SW480 (cell line): ENCODE measurements at regions not wholly inside any gene's neighbourhood (a gene's known extent, or its start where the extent isn't known, plus 50 kb on each side); places are given as distances from the start of the nearest gene placed in this dataset.
"Not testable (repeated sequence)": the region's sequence is repeated elsewhere in the genome, so short reads cannot be mapped to it uniquely, and the experiment has no call there.

ENCODE experiments used
- DNase-seq: peaks from one replicate; pipeline ENCODE4 v3.0.0-alpha.2; 2016; ENCODE audit warnings: low spot score

DNA sequence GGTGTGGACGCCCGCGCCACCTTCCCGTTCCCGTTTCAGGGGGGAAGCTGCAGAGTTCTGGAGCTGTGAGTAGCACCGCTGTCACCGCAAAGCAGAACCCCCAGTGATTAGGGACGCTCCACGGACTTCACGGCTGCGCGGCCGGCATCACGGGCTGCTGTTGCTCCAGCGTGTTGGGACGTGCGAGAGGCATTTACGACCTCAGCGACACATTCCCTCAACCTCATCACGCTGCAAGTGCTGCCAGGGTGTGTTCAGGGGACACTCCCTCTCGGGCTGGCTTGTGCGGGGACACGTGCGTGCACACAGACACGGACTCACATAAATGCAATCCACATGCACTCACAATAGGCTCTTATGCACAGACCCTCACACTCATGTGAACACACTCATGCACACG, 187.9 kb downstream of the NPIPB11 start:
- DNase-seq: not testable (repeated sequence)

DNA sequence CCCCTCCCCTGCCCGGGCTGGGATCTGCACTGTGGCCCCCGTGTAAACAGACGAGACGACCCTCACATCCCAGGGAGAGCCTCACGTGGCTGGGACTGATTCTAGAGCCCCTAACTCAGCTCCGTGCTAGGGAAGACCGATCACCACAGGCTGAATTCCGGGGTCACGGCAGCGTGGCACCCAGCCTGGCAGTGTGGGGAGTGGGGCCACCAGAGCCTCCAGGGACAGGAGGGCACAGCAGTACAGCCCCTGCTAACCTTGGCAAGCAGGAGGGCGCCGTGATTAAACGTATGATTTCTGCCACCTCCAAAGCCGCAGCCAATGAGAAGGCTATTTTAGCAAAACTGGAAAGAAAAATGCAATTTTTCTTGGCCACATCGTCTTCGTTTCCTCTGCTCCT, 188.3 kb downstream of the NPIPB11 start:
- DNase-seq: not testable (repeated sequence)

DNA sequence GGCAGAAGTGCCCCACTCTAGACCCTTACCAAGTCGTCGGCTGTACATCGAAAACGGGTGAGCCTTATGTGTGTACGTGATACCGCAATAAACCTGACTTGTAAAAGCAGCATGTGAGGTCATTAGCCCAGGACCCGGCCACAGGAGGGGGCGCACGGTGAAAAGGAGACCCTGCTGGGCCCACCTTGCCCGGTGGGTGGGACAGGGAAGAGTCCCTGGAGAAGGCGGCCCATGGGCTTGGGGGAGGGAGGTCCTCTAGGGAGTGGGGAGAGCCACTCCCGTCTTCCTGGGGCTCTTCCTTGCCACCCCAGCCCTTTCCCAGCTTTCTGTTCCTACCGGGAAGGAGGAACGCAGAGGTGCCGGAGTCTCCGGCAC, 188.8 kb downstream of the NPIPB11 start:
- not testable (repeated sequence) for DNase-seq

DNA sequence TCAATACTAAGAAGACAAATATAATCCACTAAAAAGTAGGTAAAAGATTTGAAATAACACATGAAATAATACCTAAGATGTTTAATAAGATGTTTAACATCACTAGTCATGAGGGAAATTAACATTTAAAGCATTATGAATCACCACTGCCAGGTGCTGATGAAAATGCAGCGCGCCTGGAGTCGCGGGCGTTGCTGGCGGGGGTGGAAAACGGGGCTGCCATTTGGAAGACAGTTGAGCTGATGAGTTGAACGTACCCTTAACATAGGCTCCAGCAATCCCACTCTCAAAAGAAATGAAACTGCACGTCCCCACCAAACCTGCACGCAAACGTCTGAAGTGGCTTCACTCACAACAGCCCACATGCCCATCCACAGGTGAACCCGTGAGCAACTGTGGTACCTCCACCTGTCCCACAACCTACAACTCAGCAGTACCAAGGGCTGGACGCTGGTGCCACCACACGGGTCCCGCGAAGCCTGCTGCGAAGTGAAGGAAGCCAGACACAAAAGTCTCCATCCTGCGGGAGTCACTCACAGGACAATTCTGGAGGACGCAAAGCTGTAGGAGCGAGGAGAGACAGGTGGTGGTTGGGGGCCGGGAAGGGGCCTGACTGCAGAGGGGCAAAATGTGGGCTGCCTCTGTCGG, 189.3 kb downstream of the NPIPB11 start:
- DNase-seq: not testable (repeated sequence)

DNA sequence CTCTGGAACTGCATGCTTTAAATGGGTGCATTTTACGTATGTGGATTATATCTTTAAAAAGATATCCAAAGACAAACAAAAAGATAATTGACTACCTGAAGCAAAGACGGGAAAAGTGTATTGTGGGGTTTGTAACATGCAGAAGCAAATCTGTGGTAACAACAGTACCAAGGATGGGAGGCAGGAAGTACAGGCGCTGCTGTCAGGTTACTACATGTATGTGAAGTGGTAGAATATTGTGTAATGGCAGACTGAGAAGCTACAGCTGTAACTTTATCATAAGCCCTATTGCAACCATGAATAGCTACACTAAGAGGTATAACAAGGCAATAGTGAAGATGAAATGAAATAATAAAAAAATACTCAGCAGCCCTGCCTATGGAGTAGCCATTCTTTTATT, 192.7 kb downstream of the NPIPB11 start:
- not testable (repeated sequence) for DNase-seq

DNA sequence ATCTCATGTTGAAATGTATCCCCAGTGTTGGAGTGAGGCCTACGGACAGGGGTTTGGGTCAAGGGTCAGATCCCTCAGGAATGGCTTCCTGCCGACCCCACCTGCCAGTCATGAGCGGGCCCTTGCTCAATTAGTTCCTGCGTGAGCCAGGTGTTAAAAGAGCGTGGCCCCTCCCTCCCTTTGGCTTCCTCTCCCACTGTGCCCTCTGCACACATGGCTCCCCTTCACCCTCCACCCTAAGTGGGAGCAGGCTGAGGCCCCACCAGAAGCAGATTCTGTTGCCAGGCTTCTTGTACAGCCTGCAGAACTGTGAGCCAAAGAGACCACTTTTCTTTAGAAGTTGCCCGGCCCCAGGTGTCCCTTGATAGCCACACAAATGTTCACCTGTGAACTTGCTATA, 193.3 kb downstream of the NPIPB11 start:
- DNase-seq: not testable (repeated sequence)

DNA sequence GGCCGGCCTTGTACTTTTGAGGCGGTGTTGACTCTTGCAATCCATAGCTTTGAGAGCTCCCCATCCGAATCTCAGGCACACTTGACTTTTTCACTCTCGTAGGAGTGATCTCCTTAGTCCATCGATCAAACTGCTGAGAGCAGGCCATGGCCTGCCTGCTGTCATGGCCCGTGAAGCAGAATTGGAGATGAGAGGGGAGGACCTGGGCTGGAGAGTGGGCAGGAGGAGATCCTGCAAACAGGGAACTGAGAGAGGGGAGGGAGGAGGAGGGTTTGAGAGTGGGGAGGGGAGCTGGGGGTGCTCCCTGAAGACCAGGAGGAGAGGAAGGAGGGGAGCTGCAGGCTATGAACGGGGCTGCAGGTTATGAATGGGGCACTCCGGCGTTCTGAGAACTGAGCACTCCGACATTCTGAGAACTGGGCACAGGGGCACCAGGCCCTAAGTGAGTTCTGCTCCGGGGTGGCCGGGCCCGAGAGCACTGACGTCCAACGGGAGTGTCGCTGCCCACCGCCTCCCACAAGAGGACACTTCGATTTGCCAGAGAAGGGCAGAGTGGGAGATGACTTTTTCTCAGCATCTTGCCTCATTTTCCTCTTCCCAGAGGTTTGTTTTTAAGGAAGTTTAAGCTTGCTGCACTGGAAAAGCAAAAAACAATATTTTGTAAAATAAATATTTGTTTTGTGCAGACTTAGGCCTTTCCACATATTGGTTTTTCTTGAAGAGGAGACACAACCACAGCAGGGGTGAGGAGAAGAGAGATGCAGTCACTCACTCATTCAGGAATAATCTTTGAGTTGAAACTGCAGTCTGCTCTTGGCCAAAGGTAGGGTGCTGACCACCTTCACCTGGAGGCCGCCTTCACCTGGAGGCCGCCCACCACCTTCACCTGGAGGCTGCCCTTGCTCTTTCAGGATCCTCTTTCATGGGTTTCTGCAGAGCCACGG, 194.2 kb downstream of the NPIPB11 start:
- not testable (repeated sequence) for DNase-seq

DNA sequence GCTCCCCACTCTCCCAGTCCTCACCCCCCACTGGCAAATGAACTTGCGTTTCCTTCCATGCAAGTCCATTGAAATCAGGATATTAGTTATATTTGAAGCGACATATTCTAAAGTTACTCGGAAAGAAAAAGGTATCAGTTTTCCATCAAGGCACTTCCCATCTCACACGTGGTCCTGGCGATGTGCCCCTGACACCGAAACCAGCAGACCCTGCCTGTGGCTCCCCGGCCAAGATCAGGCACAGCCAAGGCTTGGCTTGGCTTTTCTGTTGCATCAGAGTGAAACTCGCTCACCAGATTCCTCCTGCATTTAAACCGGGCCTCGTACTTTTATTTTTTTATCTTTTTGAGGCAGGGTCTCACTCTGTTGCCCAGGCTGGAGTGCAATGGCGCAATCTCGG, 195.1 kb downstream of the NPIPB11 start:
- DNase-seq: not testable (repeated sequence)

DNA sequence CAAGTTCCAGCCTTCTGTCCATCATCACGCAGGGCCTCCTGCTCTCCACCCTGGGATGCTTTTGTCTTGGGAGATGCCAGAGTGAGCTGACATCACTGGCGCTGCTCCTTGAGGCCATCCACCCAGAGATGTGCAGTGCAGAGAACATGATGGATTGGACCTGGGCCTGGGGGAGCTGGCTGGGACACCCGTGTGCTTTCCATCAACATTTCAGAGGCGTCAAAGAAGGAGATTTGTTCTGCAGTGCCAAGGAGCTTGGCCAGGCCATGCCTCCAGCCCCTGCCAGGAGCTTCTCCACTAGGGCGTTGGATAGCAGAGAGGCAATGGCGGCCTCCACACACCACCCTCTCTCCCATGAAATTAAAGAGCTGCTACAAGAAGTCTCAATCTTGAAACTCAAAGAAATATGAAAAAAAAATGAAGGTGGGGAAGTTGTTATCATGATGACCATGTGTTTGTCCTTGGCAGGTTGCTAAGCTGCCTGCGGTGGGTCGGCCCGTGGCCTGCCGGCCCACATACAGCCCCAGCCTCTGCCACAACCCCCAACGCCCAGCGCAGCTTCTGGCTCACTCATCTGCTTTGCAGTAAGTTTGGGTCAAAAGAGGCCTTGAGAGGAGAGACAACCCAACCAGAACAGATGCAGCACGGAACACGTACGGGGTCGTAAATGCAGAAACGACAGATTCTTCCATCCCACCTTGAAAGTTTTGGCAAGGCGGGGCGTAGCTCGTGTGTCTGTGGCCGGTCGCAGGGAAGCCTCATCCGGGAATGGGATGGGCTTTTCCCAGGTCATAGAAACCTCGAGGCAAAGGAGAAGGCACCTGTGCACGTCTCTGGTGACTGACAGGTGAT, 196.0 kb downstream of the NPIPB11 start:
- not testable (repeated sequence) for DNase-seq

DNA sequence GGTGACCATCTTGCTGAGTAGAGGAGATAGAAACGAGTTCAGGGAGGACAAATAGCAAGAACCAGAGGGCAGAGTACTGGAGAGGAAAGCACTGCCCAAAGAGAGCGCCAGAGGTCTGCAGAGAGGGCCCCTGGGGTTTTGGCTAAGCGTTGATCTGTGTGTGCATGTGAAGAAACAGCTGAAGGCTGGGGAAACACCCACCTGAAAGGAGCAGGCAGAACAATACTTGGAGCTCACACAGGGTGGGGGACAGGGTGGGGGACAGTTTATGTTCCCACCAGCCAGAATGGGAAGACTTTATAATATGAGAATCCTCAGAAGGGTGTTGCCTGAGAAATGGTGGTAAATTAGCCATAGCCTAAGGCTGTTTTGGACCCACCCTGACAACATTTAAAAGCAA, 200.4 kb downstream of the NPIPB11 start:
- not testable (repeated sequence) for DNase-seq

DNA sequence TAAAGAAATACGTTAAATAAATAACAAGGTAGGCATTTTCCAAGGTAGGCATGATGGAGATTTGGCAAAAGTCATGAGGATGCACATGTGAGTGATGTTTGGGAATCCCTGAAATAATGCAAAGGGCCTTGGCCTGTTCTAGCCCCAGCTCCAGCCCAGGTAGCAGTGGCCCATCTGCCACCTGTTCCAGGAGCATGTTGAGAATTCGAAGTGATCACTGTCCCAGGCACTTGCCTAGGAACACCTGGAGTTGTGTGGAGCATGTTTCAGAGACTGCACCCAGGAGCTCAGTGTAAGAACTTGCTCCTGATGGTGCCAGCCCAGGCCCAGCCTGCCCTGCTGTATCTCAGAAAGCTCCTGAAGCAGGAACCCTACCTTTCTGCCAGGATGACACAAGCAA, 201.4 kb downstream of the NPIPB11 start:
- DNase-seq: not testable (repeated sequence)

DNA sequence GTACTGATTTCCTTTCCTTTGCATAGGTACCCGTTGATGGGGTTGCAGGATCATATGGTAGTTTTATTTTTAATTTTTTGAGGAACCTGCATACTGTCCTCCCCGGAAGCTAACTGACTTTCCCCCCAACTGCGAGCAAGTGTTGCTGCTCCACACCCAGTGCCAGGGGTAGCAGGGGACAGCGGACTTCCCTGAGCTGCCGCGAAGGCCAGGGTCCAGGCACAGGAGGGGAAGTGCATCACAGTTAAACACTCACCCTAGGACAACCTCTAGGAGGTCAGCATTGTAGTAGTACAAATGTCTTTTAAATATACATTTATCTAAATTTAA, 201.7 kb downstream of the NPIPB11 start:
- no peak for DNase-seq

DNA sequence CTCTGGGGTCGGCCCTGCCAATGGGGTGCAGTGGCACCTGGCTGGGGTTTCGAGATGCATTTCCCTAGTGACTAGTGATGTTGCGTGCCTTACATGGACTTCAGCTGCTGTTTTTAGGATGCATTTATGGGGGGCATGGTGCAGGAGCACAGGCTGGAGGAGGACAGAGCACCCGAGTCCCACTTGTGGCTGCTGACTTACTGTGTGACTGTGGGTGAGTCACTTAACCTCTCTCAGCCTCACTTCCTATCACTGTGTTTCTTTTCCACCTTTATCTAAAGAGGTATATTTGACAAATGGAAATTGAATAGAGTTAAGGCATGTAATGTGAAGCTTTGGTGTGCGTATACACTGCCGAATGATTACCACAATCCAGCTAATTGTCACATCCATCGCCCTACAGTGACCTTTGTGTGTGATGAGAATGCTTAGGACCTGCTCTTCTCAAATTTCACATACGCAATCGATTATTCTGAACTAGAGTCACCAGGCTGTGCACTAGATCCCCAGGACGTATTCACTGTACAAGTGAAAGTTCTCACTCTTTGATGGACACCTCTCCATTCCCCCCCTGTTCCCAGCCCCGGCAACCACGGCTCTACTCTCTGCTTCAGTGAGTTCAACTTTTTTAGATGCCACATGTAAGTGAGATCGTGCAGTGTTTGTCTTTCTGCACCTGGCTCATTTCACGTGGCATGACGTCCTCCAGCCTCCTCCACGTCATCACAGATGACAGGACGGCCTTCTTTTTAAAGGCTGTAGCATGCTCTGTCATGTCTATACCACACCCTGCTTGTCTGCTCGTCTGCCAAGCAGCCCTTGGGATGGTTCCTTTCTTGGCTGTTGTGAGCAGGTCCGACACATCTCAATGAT, 202.3 kb downstream of the NPIPB11 start:
- DNase-seq: not testable (repeated sequence)

DNA sequence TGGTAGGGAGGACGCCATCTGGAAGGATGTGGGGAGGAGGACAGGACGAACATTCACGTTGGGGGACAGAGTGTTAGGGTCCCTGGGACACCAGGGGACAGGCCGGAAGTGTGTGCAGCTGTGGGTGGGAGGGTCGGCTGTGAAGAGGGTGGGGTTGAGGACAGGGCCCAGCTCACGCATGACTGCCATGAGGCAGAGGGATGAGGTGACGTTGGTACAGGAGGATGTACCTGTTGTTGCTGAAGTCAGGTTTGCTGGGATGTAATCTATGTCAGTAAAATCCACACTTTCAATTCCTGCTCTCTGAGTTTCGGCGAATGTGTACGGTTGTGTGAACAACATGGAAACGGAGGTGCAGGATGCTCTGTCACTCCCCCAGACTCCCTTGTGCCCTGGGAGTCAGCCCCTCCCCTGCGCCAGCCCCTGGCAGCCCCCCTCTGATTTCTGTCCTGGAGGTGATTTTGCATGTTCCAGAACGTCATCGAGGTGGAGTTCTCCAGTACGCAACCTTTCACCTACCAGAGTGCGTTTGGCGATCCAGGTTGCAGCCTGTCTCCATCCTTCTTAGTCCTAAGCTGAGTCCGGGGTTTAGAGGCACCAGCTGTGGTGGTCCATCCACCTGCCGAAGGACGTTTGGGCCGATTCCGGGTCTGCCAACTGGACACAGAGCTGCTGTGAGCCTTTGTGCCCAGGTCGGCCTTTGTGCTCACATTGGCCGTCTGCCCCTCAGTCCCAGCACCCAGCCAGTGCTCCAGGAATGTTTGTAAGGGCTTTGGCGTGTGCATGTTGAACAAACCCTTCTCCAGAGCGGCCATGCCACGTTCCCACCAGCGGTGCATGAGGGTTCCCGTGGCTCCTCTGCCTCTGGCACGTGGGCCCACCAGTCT, 203.2 kb downstream of the NPIPB11 start:
- DNase-seq: not testable (repeated sequence)

DNA sequence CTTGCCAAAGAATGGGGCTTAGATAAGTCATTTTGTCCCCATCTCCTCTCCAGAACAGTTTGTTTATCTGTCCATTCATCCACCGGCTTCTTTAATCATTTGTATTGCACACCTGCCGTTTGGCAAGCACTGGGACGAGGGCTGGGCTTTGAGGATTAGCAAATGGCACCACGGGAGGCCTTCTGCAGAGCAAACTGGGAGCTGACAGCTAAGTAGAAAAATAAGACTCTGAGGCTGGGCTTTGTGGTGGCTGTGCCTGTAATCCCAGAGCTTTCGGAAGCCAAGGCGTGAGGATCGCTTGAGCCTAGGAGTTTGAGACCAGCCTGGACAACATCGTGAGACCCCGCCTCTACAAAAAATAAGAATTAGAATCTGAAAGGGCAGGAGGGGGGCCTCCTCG, 203.9 kb downstream of the NPIPB11 start:
- DNase-seq: not testable (repeated sequence)

DNA sequence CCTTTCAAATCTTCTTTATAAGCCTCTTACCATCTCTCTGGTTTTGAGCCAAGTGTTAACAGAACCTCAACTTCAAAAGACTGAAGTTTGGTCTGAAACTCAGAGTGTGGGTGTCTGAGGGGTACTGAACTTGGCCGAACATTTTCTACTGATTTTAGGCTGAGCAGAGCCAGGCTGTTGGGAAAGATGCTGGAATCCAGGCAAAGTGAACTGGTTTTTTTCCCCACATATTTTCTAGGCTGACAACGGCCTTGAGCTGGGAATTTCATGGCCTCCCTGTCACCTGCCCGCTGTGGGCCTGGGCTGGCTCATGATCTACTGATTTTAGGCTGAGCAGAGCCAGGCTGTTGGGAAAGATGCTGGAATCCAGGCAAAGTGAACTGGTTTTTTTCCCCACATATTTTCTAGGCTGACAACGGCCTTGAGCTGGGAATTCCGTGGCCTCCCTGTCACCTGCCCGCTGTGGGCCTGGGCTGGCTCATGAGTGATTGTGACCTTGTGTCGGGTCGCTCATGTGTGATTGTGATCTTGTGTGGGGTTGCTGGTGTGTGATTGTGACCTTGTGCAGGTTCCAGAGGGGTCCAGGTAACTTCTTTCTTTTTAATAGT, 204.4 kb downstream of the NPIPB11 start:
- not testable (repeated sequence) for DNase-seq

DNA sequence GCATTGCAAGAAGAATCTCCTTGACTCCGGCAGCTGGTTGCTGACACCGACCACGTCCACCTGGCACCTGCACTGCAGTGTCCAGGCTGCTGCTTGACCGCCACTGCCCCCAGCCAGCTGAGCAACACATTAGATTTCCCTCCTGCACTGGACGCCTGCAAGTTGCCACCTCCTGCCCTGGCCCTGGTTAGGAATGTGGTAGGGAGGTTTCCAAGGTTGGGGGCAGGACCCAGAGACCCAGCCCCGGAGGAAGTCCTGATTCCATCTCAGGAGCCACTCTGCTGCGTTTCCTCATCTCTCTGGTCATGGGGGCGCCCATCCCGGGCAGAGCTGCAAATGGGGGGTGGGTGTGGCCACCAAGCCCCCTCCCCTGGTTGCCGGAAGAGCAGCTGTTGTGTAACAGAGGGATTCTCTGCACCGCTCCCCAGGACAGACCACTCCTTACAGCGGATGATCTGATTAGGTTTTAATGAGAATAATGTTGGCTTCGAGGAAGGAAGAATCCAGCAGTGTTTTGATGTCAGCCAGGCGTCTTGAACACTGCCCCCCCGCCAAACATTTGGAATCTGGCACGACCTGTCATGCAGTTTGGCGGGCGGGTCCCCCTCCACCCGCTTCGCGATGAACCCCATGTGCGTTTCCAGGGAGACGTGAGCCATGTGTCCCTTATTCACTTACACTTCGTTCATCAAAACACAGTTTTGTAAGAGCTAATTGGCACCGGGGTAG, 205.1 kb downstream of the NPIPB11 start:
- DNase-seq: not testable (repeated sequence)

DNA sequence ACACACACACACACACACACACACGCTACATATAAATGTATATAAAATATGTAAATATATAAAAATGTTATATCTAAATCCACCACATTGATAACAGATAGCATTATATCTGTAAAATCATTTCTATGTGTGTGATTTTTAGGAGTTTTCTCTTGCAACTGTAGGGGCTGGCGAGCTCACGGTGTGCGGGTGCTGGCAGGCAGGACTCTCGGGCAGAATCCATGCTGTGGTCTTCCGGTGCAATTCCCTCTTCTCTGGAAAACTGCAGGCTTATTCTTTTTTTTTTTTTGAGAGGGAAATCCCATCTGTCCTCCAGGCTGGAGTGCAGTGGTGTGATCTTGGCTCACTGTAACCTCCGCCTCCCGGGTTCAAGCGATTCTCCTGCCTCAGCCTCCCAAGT, 205.8 kb downstream of the NPIPB11 start:
- DNase-seq: not testable (repeated sequence)

DNA sequence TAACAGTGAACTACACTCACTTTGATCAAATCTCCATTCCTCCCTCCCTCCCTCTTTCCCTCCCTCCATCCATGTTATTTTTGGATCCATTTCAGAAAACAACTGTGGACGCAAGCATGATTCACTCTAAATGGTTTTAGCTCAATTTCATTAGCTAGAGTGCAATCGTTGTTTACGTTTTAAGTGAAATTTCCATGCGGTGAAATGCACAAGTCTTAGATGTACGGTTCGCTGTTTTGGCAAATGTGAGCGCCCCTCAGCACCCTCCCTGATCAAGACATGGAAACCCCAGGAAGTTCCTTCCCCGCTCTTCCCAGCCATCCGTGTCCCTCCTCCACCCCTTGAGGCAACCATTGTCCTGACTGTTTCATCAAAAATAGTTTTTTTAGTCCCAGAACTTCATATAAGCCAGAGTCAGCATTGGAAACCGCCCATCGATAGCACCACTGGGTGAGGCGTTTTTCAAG, 206.3 kb downstream of the NPIPB11 start:
- DNase-seq: not testable (repeated sequence)
